GM18868 (cell line): ENCODE measurements at regions not wholly inside any gene's neighbourhood (a gene's known extent, or its start where the extent isn't known, plus 50 kb on each side); places are given as distances from the start of the nearest gene placed in this dataset.

ENCODE experiments used
- ATAC-seq: cut with Tn5 transposase; IDR thresholded peaks from one replicate; pipeline ENCODE4 v1.9.1; 2021; ENCODE audit warnings: mild to moderate bottlenecking, moderate library complexity; ENCODE audit not compliant: unreplicated experiment

DNA sequence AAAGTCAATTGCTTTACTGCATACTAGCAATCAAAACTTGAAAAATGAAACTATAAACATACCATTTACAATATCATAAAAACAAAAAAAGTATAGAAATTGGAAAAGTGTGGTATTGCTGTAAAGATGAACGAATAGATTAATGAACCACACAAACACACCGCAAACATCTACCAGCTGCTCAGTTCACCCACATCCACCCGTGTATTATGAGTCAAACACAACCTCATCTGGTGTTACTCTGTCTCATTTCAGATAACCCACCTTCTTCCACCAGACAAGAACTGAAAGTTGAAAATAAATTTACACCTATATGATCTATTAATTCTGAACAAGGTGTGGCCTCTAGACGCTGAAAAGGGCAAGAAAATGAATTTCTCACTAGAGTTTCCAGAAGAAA is 53.3 kb downstream of the BLID start:
- ATAC-seq, result no peak

DNA sequence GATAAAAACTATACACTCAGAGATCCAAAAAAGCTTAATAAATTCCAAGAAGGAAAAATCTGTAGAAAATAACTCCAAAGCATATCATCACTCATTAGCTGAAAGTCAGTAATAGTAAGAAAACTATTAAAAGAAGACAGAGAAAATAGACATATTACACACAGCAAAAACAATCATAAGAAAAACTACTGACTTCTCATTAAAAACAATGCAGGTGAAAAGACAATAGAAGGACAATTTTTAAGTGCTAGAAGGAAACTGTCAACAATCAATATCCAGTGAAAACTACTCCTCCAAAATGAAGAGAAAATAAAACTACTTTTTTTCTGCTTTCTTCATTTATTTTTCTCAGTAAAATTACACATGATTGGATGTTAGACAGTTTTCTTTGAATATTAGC is 56.5 kb downstream of the BLID start:
- ATAC-seq, result no peak

DNA sequence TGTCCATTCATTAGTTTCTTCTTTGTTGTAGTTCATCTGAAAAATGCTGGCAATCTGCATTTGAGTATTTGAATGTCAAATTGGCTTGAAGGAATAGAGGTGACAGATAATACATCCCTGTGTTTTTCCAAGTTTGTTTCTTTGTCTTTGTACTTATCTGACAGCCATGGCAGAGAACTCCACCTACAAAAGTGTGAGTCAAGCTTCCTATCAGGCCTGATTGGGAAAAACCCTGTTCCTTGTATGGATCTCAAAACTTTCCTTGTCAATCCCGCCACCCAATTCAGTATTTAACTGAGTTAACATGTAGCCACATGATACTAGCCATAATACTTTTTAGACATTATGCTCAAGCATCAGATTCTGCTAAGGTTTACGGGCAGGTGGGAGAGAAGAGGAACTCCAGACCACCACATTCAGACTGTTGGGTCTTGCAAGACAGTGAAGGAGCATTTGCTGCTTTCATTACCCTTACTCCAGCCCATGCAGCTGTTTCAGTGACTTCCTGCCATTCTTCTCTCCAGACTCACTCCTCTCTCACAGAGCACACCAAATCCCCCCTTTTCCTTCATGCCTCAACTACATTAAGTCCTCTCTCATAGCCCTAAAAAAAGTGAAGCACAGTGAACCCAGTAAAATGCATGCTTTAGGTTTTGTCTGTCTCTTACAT is 65.9 kb downstream of the BLID start:
- no peak for ATAC-seq

DNA sequence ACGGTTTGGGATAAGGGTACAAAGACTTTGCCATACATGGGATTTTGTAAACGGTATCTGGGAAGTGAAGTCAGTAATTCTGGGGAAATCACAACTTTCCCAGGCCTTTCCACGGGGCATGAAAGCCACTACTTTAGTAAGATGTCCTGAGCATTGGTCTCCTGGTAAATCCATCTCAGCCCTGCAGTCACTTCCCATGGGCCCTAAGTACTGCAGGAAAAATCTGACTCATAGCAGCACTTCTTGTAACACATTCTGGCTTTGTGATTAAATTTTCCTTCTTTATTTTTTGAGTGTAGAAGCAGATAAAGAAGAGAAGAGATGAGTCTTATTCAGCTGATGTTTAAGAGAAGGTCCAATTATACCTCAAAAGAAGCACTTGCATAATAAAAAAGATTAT is 67.6 kb downstream of the BLID start:
- no peak for ATAC-seq

DNA sequence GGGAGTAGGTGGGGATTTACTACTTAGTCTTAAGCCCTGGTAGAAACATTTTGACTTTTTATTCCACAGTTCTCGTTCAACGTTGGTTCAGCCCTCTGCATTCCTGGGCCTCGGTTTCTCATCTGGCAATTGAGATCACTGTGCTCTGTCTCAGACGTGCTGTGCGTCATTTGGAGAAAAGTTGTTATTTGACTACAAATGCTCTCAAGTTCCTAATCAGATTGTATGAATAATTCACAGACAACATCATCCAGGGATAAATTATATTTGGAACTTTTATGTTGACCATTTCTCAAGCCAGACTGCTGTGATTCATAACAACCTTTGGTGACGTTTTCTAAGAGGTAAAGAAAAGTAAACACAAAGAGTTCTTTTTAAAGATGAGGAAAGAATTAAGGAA is 69.2 kb downstream of the BLID start:
- no peak for ATAC-seq

DNA sequence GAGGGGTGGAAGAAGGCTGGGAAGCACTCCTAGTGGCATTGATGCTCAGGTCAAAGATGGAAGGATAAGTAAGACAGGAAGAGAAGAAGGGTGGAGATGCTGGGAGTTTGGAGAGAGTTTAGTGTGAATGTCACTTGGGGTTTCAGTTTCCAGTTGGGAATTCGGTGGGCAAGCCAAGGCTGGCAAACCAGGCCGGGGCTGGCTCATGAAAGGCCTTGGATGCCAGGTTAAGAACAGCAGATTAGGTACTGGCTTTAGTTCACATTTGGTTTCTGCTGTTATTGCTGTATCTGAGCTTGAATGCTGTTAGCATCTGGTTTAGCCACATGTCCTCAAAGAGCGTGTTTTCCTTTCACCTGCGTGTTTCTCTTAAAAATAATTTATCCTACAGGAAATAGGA is 69.6 kb downstream of the BLID start:
- ATAC-seq, result no peak

DNA sequence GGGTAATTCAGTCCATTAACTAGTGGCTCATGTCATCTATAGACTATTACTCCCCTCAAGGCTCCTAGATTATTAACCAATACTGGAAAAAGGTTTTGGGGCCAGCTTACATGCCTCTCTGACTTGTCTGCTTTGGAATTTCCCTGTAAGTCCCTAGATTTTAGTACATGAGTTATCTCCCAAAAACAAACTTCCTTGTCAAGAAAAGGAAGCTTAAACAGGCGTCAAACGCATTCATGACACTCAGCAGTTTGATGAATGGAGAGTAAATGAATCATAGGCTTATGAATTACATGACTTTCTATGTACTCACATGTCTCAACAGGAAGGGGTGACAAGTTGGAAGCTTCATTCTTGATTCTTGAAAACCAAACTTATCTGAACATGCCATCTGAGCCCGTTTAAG is 70.8 kb downstream of the BLID start:
- ATAC-seq, result no peak

DNA sequence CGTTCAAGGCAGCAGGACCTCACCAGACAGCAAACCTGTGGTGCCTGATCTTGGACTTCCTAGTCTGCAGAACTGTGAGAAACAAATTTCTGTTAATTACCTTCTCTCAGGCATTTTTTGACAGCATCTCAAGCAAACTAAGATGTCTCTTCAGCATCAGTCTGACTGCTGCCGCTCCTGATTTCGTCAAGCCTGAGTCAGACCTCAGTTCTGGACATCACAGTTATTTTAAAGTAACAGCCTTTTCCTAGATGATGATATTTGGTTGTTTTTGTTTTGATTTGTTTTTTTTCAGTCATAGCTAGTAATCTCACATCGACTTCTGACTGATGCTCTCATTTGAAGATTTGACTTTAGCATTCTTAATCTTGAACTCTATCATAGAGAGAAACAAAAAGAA is 71.9 kb downstream of the BLID start:
- ATAC-seq, result no peak

DNA sequence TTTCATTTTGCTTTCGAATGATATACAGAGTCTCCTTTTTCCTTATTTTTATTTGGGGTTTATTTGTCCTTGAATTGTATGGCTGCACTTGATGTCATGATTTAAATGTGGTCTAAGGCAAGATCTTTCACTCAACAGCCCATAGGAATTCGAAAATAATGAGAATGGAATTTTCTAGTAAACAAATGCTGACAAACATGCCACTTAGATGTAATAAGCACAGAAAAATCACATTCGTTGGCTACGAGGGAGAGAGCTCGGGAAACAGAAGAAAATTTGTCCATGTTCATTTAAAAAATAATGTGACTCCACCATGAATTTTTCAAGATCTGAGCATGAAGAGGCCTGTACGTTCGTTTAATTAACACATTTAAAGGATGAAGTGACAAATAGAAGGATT is 73.0 kb downstream of the BLID start:
- ATAC-seq, result no peak

DNA sequence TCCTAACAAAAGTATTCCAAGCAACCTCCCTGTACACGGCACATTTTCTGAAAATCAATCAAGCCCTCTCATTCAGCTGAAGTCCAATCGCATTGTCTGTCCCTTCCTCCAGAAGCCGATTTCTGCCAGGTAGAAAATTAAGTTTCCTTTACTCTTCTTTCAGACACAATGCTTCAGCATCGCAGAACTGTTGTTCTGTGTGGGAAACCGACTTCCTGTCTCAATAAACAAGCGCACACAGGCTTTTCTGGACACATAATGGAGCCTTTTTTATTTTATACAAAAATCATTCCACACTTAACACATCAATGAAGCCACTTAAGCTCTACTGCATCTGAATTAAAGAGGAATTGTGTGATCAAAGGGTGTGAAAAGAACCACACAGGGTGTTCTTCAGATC is 75.6 kb downstream of the BLID start:
- ATAC-seq, result no peak

DNA sequence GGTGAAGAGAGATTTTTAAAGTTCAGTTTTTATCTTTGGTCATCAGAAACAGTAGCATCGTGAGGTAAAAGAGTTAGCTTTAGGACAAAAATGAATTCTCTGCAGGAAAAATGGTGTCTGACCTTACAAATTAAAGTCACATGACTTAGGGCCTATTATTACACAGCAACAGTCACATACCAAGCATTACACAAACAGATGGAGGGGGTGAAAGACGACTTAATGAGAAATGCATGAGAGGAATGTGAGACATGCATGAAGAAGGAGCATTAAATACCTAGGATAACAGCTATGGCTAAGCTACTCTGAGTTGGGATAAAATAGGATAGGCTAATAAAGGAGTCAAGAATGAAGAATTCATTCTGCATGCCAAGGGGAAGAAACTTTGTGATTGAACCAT is 77.5 kb downstream of the BLID start:
- ATAC-seq, result no peak

DNA sequence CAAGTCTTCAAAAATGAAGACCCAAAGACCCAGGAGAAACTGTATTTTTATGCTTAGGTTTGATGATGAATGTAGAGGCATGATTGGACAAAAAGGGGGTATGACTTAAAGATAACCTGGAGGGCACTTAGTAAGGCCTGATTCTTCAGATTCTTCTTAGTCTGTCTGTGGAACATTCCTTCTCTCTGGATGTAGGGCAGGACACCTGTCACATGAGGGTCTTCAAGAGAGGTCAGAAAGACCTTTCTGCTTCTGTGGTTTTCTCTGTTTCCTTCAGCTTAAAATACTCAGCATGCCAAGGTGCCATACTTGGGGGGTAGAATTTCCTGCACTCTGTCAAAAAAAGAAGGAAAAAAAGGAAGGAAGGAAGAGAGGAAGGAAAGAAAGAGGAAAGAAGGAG is 78.1 kb downstream of the BLID start:
- ATAC-seq, result no peak

DNA sequence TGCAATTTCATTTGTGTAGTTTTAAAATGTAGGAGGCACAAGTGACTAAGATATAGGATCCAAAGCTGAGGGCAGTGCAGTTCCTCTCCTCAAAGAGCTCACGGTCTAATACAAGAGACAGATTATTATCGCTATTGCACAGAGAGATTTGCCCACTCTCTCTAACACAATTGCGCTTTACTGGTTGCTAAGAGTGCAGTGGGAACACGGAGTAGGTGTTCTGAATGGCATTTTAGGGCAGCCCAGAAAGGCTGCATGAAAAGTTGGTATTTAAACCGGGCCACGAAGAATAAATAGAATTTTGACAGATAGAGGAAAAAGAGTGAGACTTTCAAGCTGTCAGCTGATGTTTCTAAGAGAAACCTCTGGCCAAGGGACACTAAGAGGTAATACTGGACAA is 79.5 kb downstream of the BLID start:
- no peak for ATAC-seq

DNA sequence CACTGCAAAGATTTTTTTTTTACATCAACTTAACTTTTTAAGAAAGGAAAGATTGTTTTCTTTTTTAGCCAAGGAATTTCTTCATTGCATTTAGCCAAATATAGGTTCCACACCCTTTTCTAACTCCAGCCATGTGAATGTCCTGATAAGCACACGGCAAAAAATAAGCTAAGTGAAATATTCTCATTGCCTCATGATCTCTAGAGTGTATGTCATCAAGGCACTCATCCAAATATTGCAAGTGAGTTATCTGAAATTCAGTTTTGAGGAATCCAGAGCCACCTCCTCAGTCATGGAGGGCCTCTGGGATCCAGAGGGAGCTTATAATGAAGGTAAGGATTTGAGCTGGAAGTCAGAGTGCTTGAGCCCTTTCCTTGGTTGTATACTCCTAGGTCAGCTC is 80.0 kb downstream of the BLID start:
- no peak for ATAC-seq

DNA sequence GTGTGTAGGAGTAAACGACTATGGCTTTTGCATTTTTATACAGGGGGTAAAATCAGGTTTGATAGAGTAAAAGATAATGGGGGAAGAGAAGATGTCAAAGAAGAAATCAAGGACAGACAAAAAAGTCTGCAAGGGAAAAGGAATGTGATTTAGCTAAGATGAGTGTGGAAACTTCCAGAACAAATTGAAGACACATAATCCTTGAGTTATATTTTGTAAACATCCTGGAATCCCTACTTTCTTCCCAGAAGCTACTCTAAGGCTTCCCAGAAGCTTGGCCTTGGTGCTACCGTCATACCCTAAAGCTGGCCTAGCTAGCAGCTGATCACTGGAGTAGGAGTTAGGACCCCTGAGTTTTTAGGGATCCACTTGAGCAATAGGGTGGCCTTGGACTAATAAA is 82.4 kb downstream of the BLID start:
- ATAC-seq, result no peak

DNA sequence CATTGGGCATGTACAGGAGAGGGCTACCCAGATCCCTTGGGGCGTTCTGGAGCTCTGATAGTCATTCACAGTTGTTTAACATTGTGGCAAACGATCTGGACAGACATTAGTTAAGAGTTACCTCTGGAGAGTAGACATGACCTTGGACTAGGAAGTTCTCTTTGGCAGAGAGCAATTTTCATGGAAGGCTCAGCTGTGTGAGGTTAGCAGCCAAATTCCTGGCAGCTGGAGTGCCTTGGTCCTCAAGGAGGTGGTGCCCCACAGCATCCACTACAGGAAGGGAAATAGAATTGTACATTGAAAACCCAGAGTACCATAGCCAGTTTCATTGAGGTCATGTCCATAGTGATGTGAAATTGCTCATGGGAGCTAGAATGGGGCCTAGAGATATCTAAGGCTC is 82.8 kb downstream of the BLID start:
- ATAC-seq, result no peak

DNA sequence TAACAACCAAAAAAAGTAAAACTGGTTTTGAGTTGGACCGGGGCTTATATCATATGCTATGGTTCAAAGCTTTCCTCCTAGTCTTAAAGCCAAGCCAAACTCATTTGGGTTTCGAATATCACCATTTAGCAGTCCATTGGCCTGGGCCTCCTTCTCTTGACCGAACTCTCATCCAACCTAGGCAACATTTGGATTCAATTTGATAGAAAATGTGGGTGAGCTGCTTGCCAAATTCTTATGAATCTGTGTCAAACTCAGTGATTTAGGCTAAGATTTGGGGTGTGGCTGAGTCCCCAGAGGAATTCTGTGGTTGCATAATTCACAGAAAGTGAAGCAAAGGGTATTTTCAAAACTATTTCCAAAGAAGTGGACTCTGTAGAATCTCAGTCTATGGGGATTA is 83.7 kb downstream of the BLID start:
- no peak for ATAC-seq

DNA sequence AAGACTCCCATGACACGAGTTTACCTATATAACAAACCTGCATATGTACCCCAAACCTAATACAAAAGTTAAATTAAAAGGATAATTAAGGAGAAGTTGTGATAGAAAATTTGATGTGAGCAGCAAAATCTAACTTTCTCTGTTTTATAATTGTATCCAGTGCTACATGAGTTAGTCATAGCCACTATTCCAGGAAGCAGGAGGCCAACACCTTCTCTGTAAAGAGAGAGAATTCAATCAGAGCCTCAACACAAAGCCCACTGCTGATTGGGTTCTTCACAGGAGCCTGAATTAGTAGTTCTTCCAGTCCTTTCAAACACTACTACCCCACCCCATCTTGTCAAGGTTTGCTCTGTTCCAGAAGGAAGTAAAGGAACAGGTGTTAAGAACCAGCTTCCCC is 84.2 kb downstream of the BLID start:
- no peak for ATAC-seq

DNA sequence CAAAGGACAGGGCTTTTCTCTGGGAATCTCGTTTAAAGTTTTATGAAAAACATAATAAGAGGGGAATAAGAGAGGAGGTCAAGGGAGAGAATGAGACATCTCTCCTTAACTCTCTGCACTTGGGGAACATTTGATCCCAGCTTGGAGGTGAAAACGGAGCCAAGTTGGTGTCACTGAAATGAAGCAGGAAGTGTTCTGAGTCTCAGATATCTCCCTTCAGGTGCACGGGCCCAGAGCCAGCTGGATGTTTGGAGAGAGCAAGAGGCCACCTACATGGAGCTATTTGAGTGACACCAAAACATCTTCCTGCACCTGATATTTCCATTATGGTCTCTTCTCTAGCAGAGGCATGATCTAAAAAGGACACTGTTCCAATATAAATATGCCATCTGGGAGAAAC is 85.7 kb downstream of the BLID start:
- ATAC-seq, result no peak

DNA sequence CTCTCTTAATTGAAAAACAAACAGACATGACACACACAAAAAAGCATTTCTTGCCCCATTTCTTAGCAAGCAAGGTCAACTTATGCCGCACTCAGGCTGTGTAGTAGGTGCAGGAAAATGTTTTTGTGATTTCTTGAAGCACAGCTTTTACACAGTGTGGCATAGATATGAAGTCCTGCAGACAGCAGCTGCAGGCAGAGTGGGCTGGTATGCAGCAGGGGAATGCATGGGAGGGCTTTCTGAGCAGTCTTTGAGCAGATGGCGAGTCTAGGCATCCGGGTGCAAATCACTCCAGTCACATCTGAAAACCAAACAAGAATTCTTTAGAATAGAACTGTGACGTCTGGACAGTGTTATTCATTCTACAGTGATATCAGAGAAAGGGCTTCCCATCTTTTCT is 87.5 kb downstream of the BLID start:
- ATAC-seq, result no peak

DNA sequence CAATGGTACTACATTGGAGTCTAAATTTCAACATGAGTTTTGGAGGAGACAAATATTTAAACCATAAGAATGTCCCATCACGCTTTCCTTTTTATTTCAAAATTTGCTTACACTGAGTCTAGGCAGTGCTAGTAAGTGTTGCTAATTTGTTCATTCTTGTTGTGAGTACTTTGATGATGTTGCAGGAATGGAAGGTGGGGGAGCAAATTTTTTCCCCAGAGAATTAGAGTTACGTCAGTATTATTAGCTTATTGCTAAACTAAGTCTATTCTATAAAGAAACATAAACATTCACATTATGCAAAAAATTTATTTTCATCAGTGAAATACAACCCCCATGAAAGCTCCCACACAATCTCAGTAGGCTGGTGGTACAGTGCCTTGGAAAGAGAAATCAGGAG is 88.0 kb downstream of the BLID start:
- ATAC-seq, result no peak

DNA sequence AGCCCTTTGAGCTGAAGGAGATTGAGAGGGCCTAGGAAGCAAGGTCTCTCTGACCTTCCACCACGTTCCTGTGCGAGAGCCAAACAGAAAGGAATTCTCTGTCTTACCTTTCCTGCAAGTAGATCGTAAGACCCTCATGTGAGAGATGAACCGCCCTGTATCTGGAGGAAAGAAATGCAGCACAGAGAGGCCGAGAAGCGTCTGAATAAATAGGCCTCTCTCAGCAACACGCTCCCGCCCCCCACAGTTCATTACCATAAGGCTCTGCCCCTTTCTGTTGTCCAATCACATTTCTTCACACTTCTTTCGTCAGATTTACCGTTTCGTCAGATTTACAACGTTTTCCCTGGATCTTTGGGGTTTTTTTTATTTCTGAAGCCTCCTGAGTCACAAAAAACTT is 90.3 kb downstream of the BLID start:
- ATAC-seq, result no peak

DNA sequence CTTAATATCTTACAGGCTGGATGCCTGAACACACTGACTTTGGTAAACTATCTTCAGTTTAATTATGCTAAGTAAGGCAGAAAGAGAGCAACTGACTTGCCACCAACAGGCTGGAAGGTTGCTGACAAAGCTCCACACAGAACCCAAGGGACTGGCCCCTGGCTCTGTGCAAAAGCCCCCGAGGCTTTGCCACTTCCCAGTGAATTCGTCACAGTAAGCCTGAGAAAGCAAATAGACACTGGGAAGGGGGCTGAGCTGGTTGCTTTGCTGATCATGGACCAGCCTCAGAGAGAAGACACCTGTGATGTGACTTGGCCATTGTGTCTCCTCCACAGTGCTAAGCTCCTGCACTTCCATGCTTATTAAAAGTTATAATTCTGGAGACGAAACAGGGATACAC is 91.7 kb downstream of the BLID start:
- no peak for ATAC-seq
